ENCODE measurements at regions not wholly inside any gene's neighbourhood (a gene's known extent, or its start where the extent isn't known, plus 50 kb on each side); places are given as distances from the start of the nearest gene placed in this dataset.

DNA sequence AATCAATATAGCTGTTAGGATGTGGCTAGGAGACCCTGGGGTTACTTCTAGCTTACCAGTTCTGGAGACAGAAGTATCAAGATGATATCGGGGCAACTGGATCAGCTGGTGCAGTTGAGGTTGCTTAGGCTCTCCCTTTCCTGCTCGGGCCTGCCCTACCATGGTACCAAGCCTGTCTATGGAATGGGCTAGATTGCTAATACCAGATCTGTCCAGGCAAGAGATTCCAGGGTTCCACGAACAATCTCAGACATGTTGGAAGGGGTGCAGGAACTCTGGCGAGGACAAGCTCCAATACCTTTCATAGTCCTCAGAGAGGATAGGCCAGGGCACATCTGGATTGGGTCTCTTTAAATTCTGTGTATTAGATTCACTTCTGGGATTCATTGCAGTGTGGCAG lies 53.8 kb downstream of the ADM start:
- H3K4me1 ChIP-seq (ENCODE audit: control insufficient read depth in 3 of 3, insufficient read depth in 2 of 3, low read depth in 1 of 3, low read length in 2 of 3), result no peaks in the 10 kb centered on the region
- no peak overlapping the region for H3K27ac ChIP-seq (ENCODE audit: low read depth in 1 of 3, low read length in 2 of 3)
- FAIRE-seq (no peak), DNase-seq (no peak)
- 88 to 94% (median 88%) methylated on average over 4 of the region's 4 CpGs for WGBS, 3 donors
- peaks cover 0 to 3% (median 2%) of the 10 kb centered on the region in 3 donors for H3K27me3 ChIP-seq (ENCODE audit: control insufficient read depth in 3 of 3, insufficient read depth in 3 of 3, low read length in 3 of 3)
- H3K4me3 ChIP-seq (ENCODE audit: low read depth in 1 of 3, low read length in 3 of 3), result no peak overlapping the region
- H3K9me3 ChIP-seq (ENCODE audit: control insufficient read depth in 2 of 2, insufficient read depth in 1 of 2, low read depth in 1 of 2, low read length in 1 of 2), result no peaks in the 10 kb centered on the region
- H3K36me3 ChIP-seq (ENCODE audit: control insufficient read depth in 3 of 3, insufficient read depth in 2 of 3, low read depth in 1 of 3, low read length in 3 of 3), result no peaks in the 10 kb centered on the region

DNA sequence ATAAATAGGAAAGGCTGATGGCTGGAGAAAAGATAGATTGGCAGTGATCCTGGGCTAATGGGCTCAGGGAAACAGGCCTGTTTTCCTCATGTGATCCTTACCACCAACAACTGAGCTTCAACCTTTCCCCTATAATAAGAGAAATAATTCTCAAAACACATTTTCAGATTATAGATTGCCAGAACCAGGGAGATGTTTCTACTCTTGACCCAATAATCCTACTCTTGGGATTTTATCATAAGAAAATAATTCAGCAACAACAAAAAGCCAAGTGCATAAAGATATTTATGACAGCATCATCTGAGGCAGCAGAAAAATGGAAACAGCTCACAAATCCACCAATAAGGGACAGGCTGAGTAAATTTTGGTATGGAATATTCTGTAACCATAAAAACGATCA lies 54.3 kb downstream of the ADM start:
- DNase-seq (no peak), FAIRE-seq (no peak)
- Histone ChIP-seq H3K4me1 (ENCODE audit: control insufficient read depth in 3 of 3, insufficient read depth in 2 of 3, low read depth in 1 of 3, low read length in 2 of 3) (no peaks in the 10 kb centered on the region), H3K27ac (ENCODE audit: low read depth in 1 of 3, low read length in 2 of 3) (no peak overlapping the region), H3K27me3 (ENCODE audit: control insufficient read depth in 3 of 3, insufficient read depth in 3 of 3, low read length in 3 of 3) (peaks cover 0 to 3% (median 2%) of the 10 kb centered on the region in 3 donors), H3K36me3 (ENCODE audit: control insufficient read depth in 3 of 3, insufficient read depth in 2 of 3, low read depth in 1 of 3, low read length in 3 of 3) (no peaks in the 10 kb centered on the region), H3K9me3 (ENCODE audit: control insufficient read depth in 2 of 2, insufficient read depth in 1 of 2, low read depth in 1 of 2, low read length in 1 of 2) (no peaks in the 10 kb centered on the region), H3K4me3 (ENCODE audit: low read depth in 1 of 3, low read length in 3 of 3) (no peak overlapping the region)
- WGBS, 3 donors, result 80 to 91% (median 88%) methylated on average over 1 of the region's 1 CpG

DNA sequence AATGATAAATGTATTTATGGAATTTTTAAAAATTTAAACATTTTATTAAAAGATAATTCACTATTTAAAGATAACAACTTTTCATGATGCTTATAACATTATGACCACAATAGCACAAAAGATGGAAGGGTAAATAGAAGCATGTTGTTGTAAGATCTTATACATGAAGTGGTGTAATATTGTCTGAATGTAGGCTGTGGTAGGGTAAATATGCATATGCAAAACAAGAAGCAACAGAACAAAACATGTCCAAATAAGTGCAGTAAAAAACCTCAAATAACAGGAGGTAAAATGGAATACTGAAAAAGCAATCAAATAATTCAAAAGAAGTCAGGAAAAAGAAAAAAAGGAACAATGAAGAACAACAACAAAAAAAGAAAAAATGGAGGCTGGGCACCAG lies 56.0 kb downstream of the ADM start:
- FAIRE-seq (no peak), DNase-seq (no peak)
- Histone ChIP-seq H3K4me3 (ENCODE audit: low read depth in 1 of 3, low read length in 3 of 3) (no peak overlapping the region), H3K4me1 (ENCODE audit: control insufficient read depth in 3 of 3, insufficient read depth in 2 of 3, low read depth in 1 of 3, low read length in 2 of 3) (no peaks in the 10 kb centered on the region), H3K27ac (ENCODE audit: low read depth in 1 of 3, low read length in 2 of 3) (no peak overlapping the region), H3K9me3 (ENCODE audit: control insufficient read depth in 2 of 2, insufficient read depth in 1 of 2, low read depth in 1 of 2, low read length in 1 of 2) (no peaks in the 10 kb centered on the region), H3K36me3 (ENCODE audit: control insufficient read depth in 3 of 3, insufficient read depth in 2 of 3, low read depth in 1 of 3, low read length in 3 of 3) (no peaks in the 10 kb centered on the region), H3K27me3 (ENCODE audit: control insufficient read depth in 3 of 3, insufficient read depth in 3 of 3, low read length in 3 of 3) (peaks cover 0 to 3% (median 0%) of the 10 kb centered on the region in 3 donors)

DNA sequence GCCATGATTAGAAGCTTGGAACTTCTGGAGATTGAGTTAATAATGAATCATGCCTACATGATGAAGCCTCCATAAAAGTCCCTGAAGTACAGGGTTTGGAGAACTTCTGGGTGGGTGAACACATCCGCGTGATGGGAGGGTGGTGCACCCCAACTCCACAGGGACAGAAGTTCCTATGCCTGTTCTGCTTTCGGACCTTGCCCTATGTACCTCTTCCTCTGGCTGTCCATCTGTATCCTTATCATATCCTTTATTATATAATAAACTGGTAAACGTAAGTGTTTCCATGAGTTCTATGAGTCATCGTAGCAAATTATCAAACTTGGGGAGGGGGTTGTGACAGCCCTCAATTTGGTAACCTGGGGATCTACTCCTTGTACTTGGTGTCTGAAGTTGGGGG lies 60.2 kb downstream of the ADM start:
- no peaks in the 10 kb centered on the region for H3K27me3 ChIP-seq (ENCODE audit: control insufficient read depth in 3 of 3, insufficient read depth in 3 of 3, low read length in 3 of 3)
- H3K36me3 ChIP-seq (ENCODE audit: control insufficient read depth in 3 of 3, insufficient read depth in 2 of 3, low read depth in 1 of 3, low read length in 3 of 3), result no peaks in the 10 kb centered on the region
- H3K9me3 ChIP-seq (ENCODE audit: control insufficient read depth in 2 of 2, insufficient read depth in 1 of 2, low read depth in 1 of 2, low read length in 1 of 2), result no peaks in the 10 kb centered on the region
- WGBS, 3 donors, result 19 to 63% (median 52%) methylated on average over 5 of the region's 5 CpGs
- no peak for FAIRE-seq
- peaks cover 0 to 3% (median 0%) of the 10 kb centered on the region in 3 donors for H3K4me1 ChIP-seq (ENCODE audit: control insufficient read depth in 3 of 3, insufficient read depth in 2 of 3, low read depth in 1 of 3, low read length in 2 of 3)
- peak in 1 of 2 donors; percentile 58 for DNase-seq
- H3K27ac ChIP-seq (ENCODE audit: low read depth in 1 of 3, low read length in 2 of 3), result no peak overlapping the region
- no peak overlapping the region for H3K4me3 ChIP-seq (ENCODE audit: low read depth in 1 of 3, low read length in 3 of 3)

DNA sequence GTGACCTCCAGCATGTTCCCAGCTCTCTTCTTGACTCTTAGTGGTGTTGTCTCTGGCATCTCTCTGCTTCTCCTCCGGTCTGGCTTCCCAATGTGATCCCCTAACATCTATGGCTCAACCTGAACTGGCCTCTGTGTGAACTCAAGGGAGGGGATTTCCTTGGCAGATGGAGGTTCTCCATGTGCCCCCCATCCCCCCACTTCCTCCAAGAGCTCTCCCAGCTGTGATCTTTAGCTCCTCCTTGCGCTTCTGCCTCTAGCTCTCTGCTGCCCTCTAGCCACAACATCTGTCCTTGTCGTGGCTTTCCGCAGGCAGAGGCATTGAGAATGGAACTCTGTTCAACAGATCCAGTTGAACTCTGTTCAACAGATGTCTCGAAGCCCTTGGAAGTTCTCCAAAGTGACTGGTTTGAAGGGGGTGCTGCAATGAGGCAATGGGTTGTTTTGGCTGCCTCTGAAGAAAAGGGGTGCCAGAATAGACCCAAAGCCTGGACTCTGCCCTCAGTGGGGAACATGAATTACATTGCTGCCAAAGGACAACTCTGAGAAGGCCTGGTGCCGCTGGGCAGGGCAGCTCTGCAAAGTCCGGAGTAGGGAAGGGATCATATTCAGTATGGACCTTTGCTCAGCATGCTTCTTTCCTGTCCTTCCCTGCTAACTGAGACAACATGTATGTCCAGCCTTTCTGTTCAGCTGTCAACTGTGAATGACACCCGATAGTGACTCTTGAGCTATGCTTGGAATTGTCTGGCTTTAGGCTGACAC lies 61.9 kb downstream of the ADM start:
- FAIRE-seq (no peak), DNase-seq (peak; percentile 85 to 88)
- Histone ChIP-seq H3K9me3 (ENCODE audit: control insufficient read depth in 2 of 2, insufficient read depth in 1 of 2, low read depth in 1 of 2, low read length in 1 of 2) (no peaks in the 10 kb centered on the region), H3K4me1 (ENCODE audit: control insufficient read depth in 3 of 3, insufficient read depth in 2 of 3, low read depth in 1 of 3, low read length in 2 of 3) (peaks cover 0 to 3% (median 0%) of the 10 kb centered on the region in 3 donors), H3K36me3 (ENCODE audit: control insufficient read depth in 3 of 3, insufficient read depth in 2 of 3, low read depth in 1 of 3, low read length in 3 of 3) (no peaks in the 10 kb centered on the region), H3K27me3 (ENCODE audit: control insufficient read depth in 3 of 3, insufficient read depth in 3 of 3, low read length in 3 of 3) (no peaks in the 10 kb centered on the region), H3K4me3 (ENCODE audit: low read depth in 1 of 3, low read length in 3 of 3) (no peak overlapping the region), H3K27ac (ENCODE audit: low read depth in 1 of 3, low read length in 2 of 3) (peak overlapping the region in 2 of 3 donors; percentile 48 to 75)
- 19 to 28% (median 26%) methylated on average over 8 of the region's 8 CpGs for WGBS, 3 donors

DNA sequence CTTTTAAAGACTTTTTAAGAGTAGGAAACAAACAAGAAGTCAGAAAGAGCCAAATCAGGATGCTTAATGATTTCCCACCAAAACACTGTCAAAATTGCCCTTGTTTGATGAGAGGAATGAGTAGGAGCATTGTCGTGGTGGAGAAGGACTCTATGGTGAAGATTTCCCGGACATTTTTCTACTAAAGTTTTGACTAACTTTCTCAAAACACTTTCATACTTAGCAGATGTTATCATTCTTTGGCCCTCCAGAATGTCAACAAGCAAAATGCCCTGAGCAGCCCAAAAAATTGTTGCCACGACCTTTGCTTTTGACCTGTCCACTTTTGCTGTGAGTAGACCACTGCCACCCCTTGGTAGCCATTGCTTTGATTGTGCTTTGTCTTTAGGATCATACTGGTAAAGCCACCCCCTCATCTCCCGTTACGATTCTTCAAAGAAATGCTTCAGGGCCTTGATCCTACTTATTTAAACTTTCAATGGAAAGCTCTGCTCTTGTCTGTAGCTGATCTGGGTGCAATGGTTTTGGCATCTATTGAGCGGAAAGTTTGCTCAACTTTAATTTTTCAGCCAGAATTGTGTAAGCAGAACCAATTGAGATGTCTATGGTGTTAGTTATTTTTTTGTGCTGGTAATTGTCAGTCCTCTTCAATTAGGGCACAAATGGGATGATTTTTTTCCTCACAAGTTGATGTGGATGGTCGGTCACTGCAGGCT lies 67.2 kb downstream of the ADM start:
- Histone ChIP-seq H3K27me3 (ENCODE audit: control insufficient read depth in 3 of 3, insufficient read depth in 3 of 3, low read length in 3 of 3) (no peaks in the 10 kb centered on the region), H3K4me1 (ENCODE audit: control insufficient read depth in 3 of 3, insufficient read depth in 2 of 3, low read depth in 1 of 3, low read length in 2 of 3) (peaks cover 0 to 4% (median 0%) of the 10 kb centered on the region in 3 donors), H3K9me3 (ENCODE audit: control insufficient read depth in 2 of 2, insufficient read depth in 1 of 2, low read depth in 1 of 2, low read length in 1 of 2) (no peaks in the 10 kb centered on the region), H3K4me3 (ENCODE audit: low read depth in 1 of 3, low read length in 3 of 3) (no peak overlapping the region), H3K27ac (ENCODE audit: low read depth in 1 of 3, low read length in 2 of 3) (no peak overlapping the region), H3K36me3 (ENCODE audit: control insufficient read depth in 3 of 3, insufficient read depth in 2 of 3, low read depth in 1 of 3, low read length in 3 of 3) (no peaks in the 10 kb centered on the region)
- 56 to 82% (median 71%) methylated on average over 7 of the region's 7 CpGs for WGBS, 3 donors
- FAIRE-seq, result no peak
- no peak for DNase-seq

DNA sequence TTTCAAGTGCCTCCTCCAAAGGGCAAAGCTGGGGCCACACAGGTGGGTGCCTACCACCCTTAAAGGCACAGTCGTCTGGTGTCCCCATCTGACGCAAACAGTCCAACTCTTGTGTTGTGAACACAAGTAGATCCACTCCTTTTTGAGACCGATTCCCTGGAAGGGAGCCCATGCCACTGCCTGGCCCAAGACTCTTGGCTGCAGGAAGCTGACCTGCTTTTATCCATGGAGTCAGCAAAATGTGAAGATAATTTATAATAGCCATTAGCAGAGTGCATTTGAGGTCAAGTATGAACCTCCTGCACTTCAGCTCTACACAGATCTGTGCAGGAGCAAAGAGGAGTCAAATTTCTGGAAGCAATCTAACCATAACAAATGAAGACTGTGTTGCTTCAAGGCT lies 68.5 kb downstream of the ADM start:
- H3K27me3 ChIP-seq (ENCODE audit: control insufficient read depth in 3 of 3, insufficient read depth in 3 of 3, low read length in 3 of 3), result no peaks in the 10 kb centered on the region
- no peak overlapping the region for H3K27ac ChIP-seq (ENCODE audit: low read depth in 1 of 3, low read length in 2 of 3)
- WGBS, 3 donors, result 40 to 77% (median 68%) methylated on average over 3 of the region's 3 CpGs
- peaks cover 0 to 4% (median 0%) of the 10 kb centered on the region in 3 donors for H3K4me1 ChIP-seq (ENCODE audit: control insufficient read depth in 3 of 3, insufficient read depth in 2 of 3, low read depth in 1 of 3, low read length in 2 of 3)
- H3K36me3 ChIP-seq (ENCODE audit: control insufficient read depth in 3 of 3, insufficient read depth in 2 of 3, low read depth in 1 of 3, low read length in 3 of 3), result no peaks in the 10 kb centered on the region
- DNase-seq, result no peak
- FAIRE-seq, result no peak
- no peaks in the 10 kb centered on the region for H3K9me3 ChIP-seq (ENCODE audit: control insufficient read depth in 2 of 2, insufficient read depth in 1 of 2, low read depth in 1 of 2, low read length in 1 of 2)
- no peak overlapping the region for H3K4me3 ChIP-seq (ENCODE audit: low read depth in 1 of 3, low read length in 3 of 3)

DNA sequence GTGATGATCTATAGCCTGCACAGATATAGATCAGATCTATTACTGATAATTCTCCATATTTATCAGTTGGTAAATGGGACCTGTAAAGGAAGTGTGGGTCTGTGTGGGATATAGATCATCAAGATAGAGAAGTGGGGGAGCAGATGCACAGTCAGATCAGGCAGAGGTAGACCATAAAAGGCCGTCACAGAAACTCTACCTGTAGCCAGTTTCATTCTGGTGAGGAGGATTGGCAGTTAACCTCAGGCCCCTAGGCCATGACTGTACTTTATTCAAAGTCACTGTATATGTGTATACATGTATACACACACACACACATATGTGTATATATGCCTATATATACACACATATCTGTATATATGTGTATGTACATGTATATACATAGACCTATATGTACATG lies 69.1 kb downstream of the ADM start:
- peaks cover 0 to 4% (median 0%) of the 10 kb centered on the region in 3 donors for H3K4me1 ChIP-seq (ENCODE audit: control insufficient read depth in 3 of 3, insufficient read depth in 2 of 3, low read depth in 1 of 3, low read length in 2 of 3)
- H3K27me3 ChIP-seq (ENCODE audit: control insufficient read depth in 3 of 3, insufficient read depth in 3 of 3, low read length in 3 of 3), result no peaks in the 10 kb centered on the region
- 53 to 74% (median 61%) methylated on average over 1 of the region's 1 CpG for WGBS, 3 donors
- DNase-seq (no peak), FAIRE-seq (no peak)
- no peak overlapping the region for H3K27ac ChIP-seq (ENCODE audit: low read depth in 1 of 3, low read length in 2 of 3)
- no peaks in the 10 kb centered on the region for H3K9me3 ChIP-seq (ENCODE audit: control insufficient read depth in 2 of 2, insufficient read depth in 1 of 2, low read depth in 1 of 2, low read length in 1 of 2)
- H3K36me3 ChIP-seq (ENCODE audit: control insufficient read depth in 3 of 3, insufficient read depth in 2 of 3, low read depth in 1 of 3, low read length in 3 of 3), result no peaks in the 10 kb centered on the region
- no peak overlapping the region for H3K4me3 ChIP-seq (ENCODE audit: low read depth in 1 of 3, low read length in 3 of 3)

Data from small intestine (tissue), 7 donors.